ENCODE measurements at regions not wholly inside any gene's neighbourhood (a gene's known extent, or its start where the extent isn't known, plus 50 kb on each side); places are given as distances from the start of the nearest gene placed in this dataset.

- no peaks in the 10 kb centered on the region for H3K4me1 Mint-ChIP-seq
- Histone ChIP-seq H3K9me3 (ENCODE audit: control extremely low read depth in 1 of 3, control insufficient read depth in 2 of 3, insufficient read depth in 1 of 3, low read length in 2 of 3) (no peaks in the 10 kb centered on the region), H3K4me1 (ENCODE audit: control insufficient read depth in 2 of 2, insufficient read depth in 2 of 2, low read length in 2 of 2) (no peaks in the 10 kb centered on the region), H2AFZ (ENCODE audit: insufficient read depth, low read depth, low read length, poor library complexity, severe bottlenecking) (no peak overlapping the region), H4K20me1 (ENCODE audit: control insufficient read depth, insufficient read depth, low read length, poor library complexity, severe bottlenecking) (no peaks in the 10 kb centered on the region), H3K79me2 (ENCODE audit: control insufficient read depth, insufficient read depth, low read length) (no peaks in the 10 kb centered on the region), H3K9ac (ENCODE audit: low read length) (no peak overlapping the region), H3K27ac (ENCODE audit: low read length in 2 of 2) (no peak overlapping the region), H3K27me3 (replicated peaks in 1 of 4; ENCODE audit: control extremely low read depth in 1 of 4, control insufficient read depth in 3 of 4, insufficient read depth in 4 of 4, low read length in 3 of 4) (no peaks in the 10 kb centered on the region), H3K36me3 (replicated peaks in 1 of 2; ENCODE audit: control extremely low read depth in 1 of 2, control insufficient read depth in 1 of 2, extremely low read depth in 1 of 2, insufficient read depth in 2 of 2, low read length in 1 of 2) (no peaks in the 10 kb centered on the region), H3K4me2 (replicated peaks; ENCODE audit: low read depth, low read length, poor library complexity, severe bottlenecking) (no peak overlapping the region), H3K4me3 (ENCODE audit: control extremely low read depth in 1 of 5, extremely low read depth in 1 of 5, insufficient read depth in 1 of 5, low read depth in 2 of 5, low read length in 4 of 5) (no peak overlapping the region)
- CTCF ChIA-PET, result no interaction called here
- TF ChIP-seq, protein P1, sequence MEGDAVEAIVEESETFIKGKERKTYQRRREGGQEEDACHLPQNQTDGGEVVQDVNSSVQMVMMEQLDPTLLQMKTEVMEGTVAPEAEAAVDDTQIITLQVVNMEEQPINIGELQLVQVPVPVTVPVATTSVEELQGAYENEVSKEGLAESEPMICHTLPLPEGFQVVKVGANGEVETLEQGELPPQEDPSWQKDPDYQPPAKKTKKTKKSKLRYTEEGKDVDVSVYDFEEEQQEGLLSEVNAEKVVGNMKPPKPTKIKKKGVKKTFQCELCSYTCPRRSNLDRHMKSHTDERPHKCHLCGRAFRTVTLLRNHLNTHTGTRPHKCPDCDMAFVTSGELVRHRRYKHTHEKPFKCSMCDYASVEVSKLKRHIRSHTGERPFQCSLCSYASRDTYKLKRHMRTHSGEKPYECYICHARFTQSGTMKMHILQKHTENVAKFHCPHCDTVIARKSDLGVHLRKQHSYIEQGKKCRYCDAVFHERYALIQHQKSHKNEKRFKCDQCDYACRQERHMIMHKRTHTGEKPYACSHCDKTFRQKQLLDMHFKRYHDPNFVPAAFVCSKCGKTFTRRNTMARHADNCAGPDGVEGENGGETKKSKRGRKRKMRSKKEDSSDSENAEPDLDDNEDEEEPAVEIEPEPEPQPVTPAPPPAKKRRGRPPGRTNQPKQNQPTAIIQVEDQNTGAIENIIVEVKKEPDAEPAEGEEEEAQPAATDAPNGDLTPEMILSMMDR (IDR thresholded peaks at IDR 0.05), result no peak
- no peak for TF ChIP-seq EZH2 (IDR thresholded peaks at IDR 0.05; ENCODE audit: borderline replicate concordance, insufficient read depth, low read depth, low read length, poor library complexity, severe bottlenecking)
- ATAC-seq (ENCODE audit: low read depth), result no peak
- H3K4me3 Mint-ChIP-seq, result no peak overlapping the region
- intact Hi-C loops (cut with micrococcal nuclease), result no loop called here
- DNase-seq, result no peak
- peaks cover 16% of the 10 kb centered on the region for H3K27me3 Mint-ChIP-seq
- POLR2A ChIA-PET, result no interaction called here
- WGBS (ENCODE audit: insufficient coverage), result 57% methylated on average over 2 of the region's 2 CpGs
- no peak overlapping the region for H3K27ac Mint-ChIP-seq
- H3K9me3 Mint-ChIP-seq (ENCODE audit: insufficient read depth), result no peaks in the 10 kb centered on the region
Observed at GRCh38 chr10:78634389-78634815, 434.4 kb upstream of the ZMIZ1 start.

- DNase-seq (no peak), ATAC-seq (ENCODE audit: low read depth) (no peak)
- 86% methylated on average over 1 of the region's 2 CpGs for WGBS (ENCODE audit: insufficient coverage)
- H3K27ac Mint-ChIP-seq, result no peak overlapping the region
- intact Hi-C loops (cut with micrococcal nuclease), result no loop called here
- H3K4me1 Mint-ChIP-seq, result no peaks in the 10 kb centered on the region
- POLR2A ChIA-PET, result no interaction called here
- no peaks in the 10 kb centered on the region for H3K9me3 ChIP-seq (ENCODE audit: control extremely low read depth in 1 of 3, control insufficient read depth in 2 of 3, insufficient read depth in 1 of 3, low read length in 2 of 3)
- H4K20me1 ChIP-seq (ENCODE audit: control insufficient read depth, insufficient read depth, low read length, poor library complexity, severe bottlenecking), result no peaks in the 10 kb centered on the region
- H3K79me2 ChIP-seq (ENCODE audit: control insufficient read depth, insufficient read depth, low read length), result no peaks in the 10 kb centered on the region
- no peak overlapping the region for H3K27ac ChIP-seq (ENCODE audit: low read length in 2 of 2)
- no peaks in the 10 kb centered on the region for H3K4me1 ChIP-seq (ENCODE audit: control insufficient read depth in 2 of 2, insufficient read depth in 2 of 2, low read length in 2 of 2)
- no peaks in the 10 kb centered on the region for H3K27me3 ChIP-seq (replicated peaks in 1 of 4; ENCODE audit: control extremely low read depth in 1 of 4, control insufficient read depth in 3 of 4, insufficient read depth in 4 of 4, low read length in 3 of 4)
- H3K36me3 ChIP-seq (replicated peaks in 1 of 2; ENCODE audit: control extremely low read depth in 1 of 2, control insufficient read depth in 1 of 2, extremely low read depth in 1 of 2, insufficient read depth in 2 of 2, low read length in 1 of 2), result no peaks in the 10 kb centered on the region
- H3K4me3 ChIP-seq (ENCODE audit: control extremely low read depth in 1 of 5, extremely low read depth in 1 of 5, insufficient read depth in 1 of 5, low read depth in 2 of 5, low read length in 4 of 5), result no peak overlapping the region
- CTCF ChIA-PET, result no interaction called here
- no peak overlapping the region for H2AFZ ChIP-seq (ENCODE audit: insufficient read depth, low read depth, low read length, poor library complexity, severe bottlenecking)
- H3K9me3 Mint-ChIP-seq (ENCODE audit: insufficient read depth), result no peaks in the 10 kb centered on the region
- no peak overlapping the region for H3K9ac ChIP-seq (ENCODE audit: low read length)
- H3K4me3 Mint-ChIP-seq, result no peak overlapping the region
- TF ChIP-seq, protein P1 (IDR thresholded peaks at IDR 0.05), result no peak
- TF ChIP-seq EZH2 (IDR thresholded peaks at IDR 0.05; ENCODE audit: borderline replicate concordance, insufficient read depth, low read depth, low read length, poor library complexity, severe bottlenecking), result no peak
- H3K27me3 Mint-ChIP-seq, result peaks cover 16% of the 10 kb centered on the region
- H3K4me2 ChIP-seq (replicated peaks; ENCODE audit: low read depth, low read length, poor library complexity, severe bottlenecking), result no peak overlapping the region
Observed at GRCh38 chr10:78634835-78635234, 433.9 kb upstream of the ZMIZ1 start.
